Fibroblast of skin of left quadriceps (primary cell): ENCODE measurements at regions not wholly inside any gene's neighbourhood (a gene's known extent, or its start where the extent isn't known, plus 50 kb on each side); places are given as distances from the start of the nearest gene placed in this dataset.
"Not testable (repeated sequence)": the region's sequence is repeated elsewhere in the genome, so short reads cannot be mapped to it uniquely, and the experiment has no call there.

ENCODE experiments used
- DNase-seq, 2 experiments: peaks; one replicate each; pipeline ENCODE4 v3.0.0-alpha.2; 2013; ENCODE audit warnings: low read depth in 2 of 2

DNA sequence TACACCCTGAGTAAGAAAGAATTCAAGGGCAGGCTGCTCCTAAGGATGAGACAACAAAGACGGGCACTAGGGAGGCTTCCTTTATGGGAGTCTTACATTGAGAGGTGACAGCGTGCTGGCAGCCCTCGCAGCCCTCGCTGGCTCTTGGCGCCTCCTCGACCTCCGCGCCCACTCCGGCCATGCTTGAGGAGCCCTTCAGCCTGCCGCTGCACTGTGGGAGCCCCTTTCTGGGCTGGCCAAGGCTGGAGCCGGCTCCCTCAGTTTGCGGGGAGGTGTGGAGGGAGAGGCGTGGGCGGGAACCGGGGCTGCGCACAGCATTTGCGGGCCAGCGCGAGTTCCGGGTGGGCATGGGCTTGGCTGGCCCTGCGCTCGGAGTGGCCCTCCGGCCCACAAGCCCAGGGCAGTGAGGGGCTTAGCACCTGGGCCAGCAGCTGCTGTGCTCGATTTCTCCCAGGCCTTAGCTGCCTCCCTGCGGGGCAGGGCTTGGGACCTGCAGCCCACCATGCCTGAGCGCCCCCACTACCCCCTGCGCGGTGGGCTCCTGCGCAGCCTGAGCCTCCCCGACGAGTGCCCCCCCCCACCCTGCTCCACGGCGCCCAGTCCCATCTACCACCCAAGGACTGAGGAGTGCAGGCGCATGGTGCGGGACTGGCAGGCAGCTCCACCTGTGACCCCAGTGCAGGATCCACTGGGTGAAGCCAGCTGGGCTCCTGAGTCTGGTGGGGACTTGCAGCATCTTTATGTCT, 75.3 kb downstream of the BARX1 start:
- not testable (repeated sequence) for DNase-seq

GRCh38 chr9:93875330-93875729, 79.8 kb downstream of the BARX1 start:
- no peak for DNase-seq

GRCh38 chr9:93874242-93874641, 80.9 kb downstream of the BARX1 start:
- DNase-seq, result no peak

GRCh38 chr9:93871286-93871685, 83.9 kb downstream of the BARX1 start:
- no peak for DNase-seq

- no peak for DNase-seq
These were observed 85.3 kb downstream of the BARX1 start for GRCh38 chr9:93869863-93870262.

DNA sequence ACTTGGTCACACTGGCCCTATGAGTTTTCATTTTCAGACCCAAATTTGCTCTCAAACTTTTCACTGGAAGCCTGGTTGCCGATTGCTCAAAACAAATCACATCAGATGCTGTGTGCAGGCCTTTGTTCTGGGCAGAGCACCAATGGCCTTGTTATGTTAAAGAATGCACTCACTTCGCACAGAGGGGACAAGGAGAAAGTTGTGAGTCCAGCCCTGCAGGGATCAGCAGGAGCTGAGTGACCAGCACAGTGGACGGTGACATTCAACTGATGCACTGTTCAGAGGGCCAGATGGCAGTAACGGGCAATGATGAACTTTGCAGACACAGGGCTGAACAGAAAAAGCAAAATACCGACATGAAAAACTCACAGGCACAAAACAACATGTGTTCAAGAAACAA, 86.1 kb downstream of the BARX1 start:
- DNase-seq, result no peak

- no peak for DNase-seq
These were observed 89.4 kb downstream of the BARX1 start for GRCh38 chr9:93865716-93866115.

DNA sequence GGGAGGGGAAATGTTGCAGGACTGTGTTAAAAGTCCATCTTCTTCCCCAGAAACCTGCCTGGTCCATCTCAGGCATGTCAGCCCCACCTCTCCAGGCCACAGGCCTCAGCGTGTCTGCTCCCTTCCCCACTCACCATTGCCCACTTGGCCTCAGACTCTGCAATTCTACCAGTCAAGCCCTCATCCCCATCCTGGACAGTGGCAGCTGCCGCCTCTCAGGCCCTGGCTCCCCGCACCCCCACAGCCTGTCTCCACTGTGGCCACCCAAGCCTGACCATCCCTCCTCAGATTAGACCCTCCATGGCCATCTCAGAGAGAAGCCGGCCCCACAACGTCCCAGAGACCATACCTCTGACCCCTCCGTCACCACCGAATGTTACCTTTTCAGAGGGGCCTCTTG, 89.9 kb downstream of the BARX1 start:
- no peak for DNase-seq

DNA sequence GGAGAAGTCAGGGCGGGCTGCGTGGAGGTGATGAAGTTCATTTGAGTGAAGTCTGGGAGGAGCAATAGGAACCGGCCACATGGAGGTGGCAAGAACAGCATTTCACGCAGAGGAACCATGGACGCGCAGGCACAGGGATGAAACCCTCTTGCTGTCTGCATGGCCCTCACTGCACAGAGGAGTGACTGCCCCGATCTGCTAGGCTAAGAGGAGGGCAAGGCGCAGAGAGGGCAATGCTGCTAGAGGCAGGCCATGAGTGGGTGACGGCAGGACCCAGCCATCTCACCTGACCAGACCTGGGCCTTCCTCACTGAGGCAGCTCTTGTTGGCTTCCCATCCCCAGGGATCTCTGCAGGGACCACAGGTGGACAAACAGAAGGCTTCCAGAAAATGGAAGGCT, 90.3 kb downstream of the BARX1 start:
- no peak for DNase-seq

- DNase-seq, result no peak
These were observed 91.1 kb downstream of the BARX1 start for GRCh38 chr9:93864032-93864431.

DNA sequence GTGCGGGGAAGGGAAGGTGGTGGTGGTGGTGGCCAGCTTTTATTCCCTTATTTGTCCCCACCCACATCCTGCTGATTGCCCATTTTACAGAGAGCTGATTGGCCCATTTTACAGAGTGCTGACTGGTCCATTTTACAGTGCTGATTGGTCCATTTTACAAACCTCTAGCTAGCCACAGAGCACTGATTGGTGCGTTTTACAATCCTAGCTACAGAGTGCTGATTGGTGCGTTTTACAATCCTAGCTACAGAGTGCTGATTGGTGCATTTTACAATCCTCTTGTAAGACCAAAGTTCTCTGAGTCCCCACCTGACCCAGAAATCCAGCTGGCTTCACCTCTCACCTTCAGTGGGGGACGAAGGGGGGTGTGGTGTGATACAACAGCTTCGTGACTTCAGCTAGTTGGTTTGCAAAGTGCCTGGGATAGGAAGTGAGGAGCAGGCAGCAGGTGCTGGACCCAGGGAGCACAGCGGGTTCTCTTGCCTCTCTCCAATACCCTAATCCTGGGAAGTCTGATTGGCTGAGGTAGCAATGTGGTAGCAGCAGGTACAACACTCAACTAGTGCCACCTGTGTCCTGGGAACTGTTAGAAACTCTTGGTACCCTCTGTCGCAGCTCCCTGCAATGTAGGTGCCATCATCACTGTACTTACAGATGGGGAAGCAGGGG, 92.1 kb downstream of the BARX1 start:
- DNase-seq, result no peak

DNA sequence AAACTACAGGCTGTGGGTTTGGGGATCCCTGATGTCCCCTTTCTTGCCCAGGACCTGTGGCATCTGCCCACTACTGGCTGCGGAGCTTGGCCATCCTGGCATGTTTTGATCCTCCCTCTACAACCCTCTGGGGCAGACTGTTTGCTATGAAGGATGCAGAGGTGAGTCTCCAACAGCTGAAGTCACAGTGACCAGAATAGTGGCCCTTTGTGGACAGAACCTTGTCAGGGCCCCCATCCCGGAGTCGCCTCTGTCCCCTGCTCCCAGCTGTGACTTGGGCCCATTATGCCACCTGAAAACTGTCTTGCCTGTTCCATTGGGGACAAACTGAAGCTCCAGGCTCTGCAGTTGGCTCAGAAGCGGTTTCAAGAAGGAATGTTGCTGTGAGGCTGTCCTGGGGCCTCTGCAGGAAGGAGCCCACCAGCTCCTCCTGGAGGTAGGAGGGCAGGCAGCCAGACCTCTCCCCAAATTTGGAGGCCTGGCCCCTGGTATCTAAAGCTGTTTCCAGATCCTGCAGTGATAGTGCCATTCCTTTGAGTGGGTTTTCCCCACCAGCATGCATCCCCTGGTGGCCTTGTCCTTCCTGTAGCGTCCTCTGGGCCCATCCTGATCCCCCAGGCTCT, 93.3 kb downstream of the BARX1 start:
- no peak for DNase-seq

DNA sequence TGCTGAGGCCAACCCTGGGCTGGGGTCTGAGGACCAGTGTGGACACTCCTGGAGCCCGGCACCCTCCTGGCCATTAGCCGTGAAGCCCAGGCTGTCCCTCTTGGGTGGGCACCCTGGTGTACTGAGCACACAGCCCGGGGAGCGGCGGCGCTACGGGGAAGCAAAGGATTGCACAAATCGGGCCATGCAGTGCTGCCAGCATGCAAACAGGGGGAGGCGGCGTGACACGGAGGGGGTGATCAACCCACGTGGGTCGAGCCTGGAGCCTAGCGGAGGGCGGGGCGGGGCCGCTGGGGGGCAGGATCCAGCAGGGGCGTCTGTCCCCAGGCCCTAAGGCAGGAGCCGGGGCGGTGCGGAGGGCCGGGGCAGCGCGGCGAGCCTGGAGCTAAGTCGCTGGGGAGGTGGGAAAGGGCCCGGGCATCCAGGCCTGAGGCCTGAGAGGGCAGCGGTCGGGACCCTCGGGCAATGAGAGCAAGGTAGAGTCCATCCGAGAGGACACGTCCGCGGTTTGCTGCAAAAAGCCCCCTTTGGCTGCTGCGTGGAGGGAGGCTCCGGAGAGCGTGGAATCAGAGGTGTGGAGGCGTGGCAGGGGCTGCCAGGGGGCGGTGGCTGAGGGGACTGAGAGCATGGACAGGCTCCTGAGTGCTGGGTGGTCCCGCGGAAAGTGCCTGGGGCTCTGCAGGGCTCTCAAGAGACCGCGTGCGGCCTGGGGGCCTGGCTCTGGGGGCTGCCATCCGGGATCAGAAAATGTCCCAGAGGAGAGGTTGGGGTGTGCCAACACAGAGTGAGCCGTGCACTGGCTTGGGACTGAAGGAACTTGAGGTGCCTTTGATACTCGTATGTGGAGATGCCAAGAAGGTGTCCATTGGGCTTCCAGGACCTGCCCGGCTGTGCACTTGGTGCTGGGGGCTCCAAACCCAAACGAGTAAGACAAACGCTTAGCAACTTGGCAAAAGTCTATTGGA, 94.2 kb downstream of the BARX1 start:
- DNase-seq, result no peak

- no peak for DNase-seq
These were observed 95.5 kb downstream of the BARX1 start for GRCh38 chr9:93859431-93860215.

DNA sequence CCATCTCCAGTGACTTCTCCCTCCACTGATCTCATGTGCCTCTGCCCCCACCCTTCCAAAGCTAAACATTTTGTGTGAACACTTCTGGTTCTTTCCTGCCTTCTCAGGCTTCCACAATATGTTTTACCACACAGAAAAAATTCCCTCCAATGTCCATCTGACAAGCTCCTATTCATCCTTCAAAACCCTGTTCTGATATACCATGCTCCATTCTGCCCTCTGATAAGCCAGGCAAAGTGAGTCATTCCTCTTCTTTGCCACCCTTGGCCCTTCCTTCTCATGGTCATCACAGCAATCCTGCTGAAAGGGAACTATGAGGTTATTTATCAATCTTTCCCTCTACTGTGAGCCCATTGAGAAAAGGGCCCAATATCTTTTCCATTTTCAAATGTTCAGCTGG, 97.6 kb downstream of the BARX1 start:
- no peak for DNase-seq

DNA sequence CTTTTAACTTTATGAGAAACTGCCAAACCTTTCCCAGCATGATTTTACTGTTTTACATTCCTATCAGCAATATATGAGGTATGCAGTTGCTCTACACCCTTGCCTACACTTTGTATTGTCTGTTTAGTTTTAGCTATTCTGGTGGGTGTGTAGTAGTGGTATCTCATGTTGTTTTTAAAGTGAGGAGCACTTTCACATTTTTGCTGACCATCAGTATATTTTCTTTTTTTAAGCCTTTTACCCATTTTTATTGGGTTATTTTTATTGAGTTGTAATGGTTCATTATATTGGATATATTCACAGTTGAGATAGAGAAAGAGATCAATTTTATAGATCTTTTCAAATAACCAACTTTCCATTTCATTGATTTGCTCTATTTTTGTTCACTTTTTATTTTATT, 102.4 kb downstream of the BARX1 start:
- no peak for DNase-seq

DNA sequence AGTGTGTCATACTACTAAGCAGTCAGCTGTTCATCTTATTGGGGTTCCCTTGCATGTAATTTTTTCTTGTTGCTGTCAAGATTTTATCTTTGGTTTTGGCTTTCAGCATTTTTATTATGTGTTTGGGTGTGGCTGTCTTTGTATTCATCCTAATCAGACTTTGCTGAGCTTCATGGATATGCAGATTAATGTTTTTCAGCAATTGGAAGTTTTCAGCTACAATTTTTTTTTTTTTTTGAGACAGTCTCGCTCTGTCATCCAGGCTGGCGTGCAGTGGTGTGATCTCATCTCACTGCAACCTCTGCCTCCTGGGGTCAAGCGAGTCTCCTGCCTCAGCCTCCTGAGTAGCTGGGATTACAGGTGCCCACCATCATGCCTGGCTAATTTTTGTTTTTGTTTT, 108.8 kb downstream of the BARX1 start:
- DNase-seq, result no peak

- no peak for DNase-seq
These were observed 111.8 kb downstream of the BARX1 start for GRCh38 chr9:93843396-93843795.

GRCh38 chr9:93830606-93831005, 124.5 kb downstream of the BARX1 start:
- DNase-seq, result no peak

DNA sequence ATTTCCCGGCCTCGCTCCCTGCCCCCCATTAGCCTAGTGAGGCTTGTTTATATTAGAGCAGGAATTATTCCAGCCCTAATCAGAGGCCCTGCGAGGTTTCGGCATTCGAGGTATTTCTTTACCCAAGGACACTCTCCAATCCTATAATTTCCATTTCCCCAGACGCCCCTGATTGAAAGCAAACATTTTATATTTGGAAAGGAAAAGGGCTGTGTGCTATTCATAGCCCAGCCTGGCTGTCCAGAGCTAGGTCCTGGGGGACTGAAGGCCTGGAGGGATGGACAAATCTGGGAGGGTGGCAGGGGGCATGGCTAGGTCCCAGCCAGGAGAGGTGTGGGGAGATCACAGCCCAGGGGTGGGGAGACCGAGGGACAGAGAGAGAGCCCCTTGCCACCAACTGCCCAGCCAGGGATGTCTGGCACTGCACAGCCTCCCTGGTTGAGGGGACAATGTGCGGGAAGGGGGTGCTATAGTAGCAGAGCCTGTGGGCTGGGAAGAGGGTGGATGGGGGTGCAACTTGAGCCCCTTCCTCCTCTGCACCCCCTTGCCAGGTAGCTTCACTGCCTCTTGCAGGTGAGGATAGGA, 125.1 kb downstream of the BARX1 start:
- no peak for DNase-seq
